Mucosa of descending colon (tissue), 3 donors: ENCODE measurements at regions not wholly inside any gene's neighbourhood (a gene's known extent, or its start where the extent isn't known, plus 50 kb on each side); places are given as distances from the start of the nearest gene placed in this dataset.

ENCODE experiments used
- ATAC-seq: fragments of 200-7000 bp; cut with Tn5 transposase; one replicate; pipeline ENCODE4 v1.9.1; 2020; ENCODE audit warnings: mild to moderate bottlenecking, moderate library complexity
- DNase-seq, 3 donors: peaks; one replicate each; pipeline ENCODE4 v3.0.0-alpha.2; 2020
- H3K36me3 ChIP-seq: fragments of 200-600 bp; one replicate; pipeline ENCODE4 v1.8.0; 2021; ENCODE audit warnings: low read depth, mild to moderate bottlenecking
- H3K4me1 ChIP-seq: fragments of 200-600 bp; one replicate; pipeline ENCODE4 v1.8.0; 2021; ENCODE audit warnings: low read depth, mild to moderate bottlenecking
- H3K4me3 ChIP-seq: fragments of 200-600 bp; one replicate; pipeline ENCODE4 v1.8.0; 2021; ENCODE audit warnings: mild to moderate bottlenecking
- H3K9me3 ChIP-seq: fragments of 200-600 bp; one replicate; pipeline ENCODE4 v1.8.0; 2021; ENCODE audit warnings: mild to moderate bottlenecking
- intact Hi-C, 2 donors: fragments of 100-400 bp; cut with DNase I in 1 of 2; cut with micrococcal nuclease in 1 of 2; formaldehyde crosslinking; loops; one replicate each; pipeline versions ENCODE4 v1.11.0 to v1.11.1; 2022; cut with DNase I, micrococcal nuclease
- TF ChIP-seq, protein P1 (sequence below): fragments of 200-600 bp; IDR thresholded peaks from one replicate; pipeline ENCODE4 v1.8.0; 2022; ENCODE audit warnings: antibody characterized with exemption, mild to moderate bottlenecking
- donor health status: DM: no; HTN: no; CAD: no; lungs with moderate emphysema.
- donor health status: DM: no; HTN: no; CAD: no.
- donor health status: DM: no; HTN: yes; CAD: no.

DNA sequence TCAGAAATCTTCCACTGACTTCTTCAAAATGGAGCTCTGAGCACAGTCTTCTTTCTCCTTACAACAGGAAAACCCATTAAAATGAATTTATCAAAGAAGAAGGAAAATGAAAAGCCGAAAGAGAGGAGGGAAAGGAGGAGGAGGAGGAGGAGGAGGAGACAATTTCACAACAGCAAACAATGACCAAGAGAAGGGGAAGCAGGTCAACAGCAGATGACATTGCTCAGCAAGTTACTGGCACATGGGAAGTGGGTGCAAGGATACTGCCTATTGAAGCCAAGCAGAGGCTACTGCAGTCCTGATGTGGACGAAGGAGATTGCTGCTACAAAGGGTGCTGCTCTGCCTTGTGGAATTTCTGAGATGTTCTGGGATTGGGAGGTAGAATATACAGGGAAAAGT is 140.0 kb upstream of the FOXN2 start:
- intact Hi-C loops, result no loop called here
- TF ChIP-seq, protein P1, sequence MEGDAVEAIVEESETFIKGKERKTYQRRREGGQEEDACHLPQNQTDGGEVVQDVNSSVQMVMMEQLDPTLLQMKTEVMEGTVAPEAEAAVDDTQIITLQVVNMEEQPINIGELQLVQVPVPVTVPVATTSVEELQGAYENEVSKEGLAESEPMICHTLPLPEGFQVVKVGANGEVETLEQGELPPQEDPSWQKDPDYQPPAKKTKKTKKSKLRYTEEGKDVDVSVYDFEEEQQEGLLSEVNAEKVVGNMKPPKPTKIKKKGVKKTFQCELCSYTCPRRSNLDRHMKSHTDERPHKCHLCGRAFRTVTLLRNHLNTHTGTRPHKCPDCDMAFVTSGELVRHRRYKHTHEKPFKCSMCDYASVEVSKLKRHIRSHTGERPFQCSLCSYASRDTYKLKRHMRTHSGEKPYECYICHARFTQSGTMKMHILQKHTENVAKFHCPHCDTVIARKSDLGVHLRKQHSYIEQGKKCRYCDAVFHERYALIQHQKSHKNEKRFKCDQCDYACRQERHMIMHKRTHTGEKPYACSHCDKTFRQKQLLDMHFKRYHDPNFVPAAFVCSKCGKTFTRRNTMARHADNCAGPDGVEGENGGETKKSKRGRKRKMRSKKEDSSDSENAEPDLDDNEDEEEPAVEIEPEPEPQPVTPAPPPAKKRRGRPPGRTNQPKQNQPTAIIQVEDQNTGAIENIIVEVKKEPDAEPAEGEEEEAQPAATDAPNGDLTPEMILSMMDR, result no peak
- Histone ChIP-seq H3K4me1 (no peaks in the 10 kb centered on the region), H3K36me3 (no peaks in the 10 kb centered on the region), H3K4me3 (no peak overlapping the region), H3K9me3 (no peaks in the 10 kb centered on the region)
- peak; percentile 38 for ATAC-seq
- no peak for DNase-seq

DNA sequence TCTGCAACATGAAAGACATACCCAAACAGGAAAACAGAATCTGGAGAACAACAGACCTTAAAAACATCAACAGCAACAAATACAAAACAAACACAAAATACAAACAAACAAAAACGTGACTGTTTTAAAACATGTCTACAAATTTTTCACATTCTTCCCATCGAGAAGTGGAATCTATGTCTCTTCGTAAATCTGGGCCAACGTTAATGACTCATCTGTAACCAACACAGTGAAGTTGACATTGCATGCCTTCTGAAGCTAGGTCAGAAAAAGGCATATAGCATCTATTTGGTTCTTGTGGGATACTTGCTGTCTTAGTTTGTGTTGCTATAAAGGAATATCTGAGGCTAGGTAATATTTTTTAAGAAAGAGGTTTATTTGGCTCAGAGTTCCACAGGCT is 139.2 kb upstream of the FOXN2 start:
- TF ChIP-seq, protein P1, result no peak
- no peaks in the 10 kb centered on the region for H3K9me3 ChIP-seq
- H3K4me1 ChIP-seq, result no peaks in the 10 kb centered on the region
- H3K4me3 ChIP-seq, result no peak overlapping the region
- no peaks in the 10 kb centered on the region for H3K36me3 ChIP-seq
- ATAC-seq (no peak), DNase-seq (no peak)
- intact Hi-C loops, result no loop called here

DNA sequence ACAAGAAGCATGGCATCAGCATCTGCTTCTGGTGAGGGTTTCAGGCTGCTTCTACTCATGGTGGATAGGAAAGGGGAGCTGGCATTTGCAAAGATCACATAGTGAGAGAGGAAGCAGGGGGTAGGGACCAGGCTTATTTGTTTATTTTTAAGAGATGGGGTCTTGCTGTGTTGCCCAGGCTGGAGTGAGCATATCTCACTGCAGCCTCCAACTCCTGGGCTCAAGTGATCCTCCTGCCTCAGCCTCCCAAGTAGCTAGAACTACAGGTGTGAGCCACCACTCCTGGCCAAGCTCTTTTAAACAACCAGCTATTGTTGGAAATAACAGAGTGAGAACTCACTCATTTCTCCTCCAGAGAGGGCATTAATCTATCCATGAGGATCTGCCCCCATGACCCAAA is 138.8 kb upstream of the FOXN2 start:
- Histone ChIP-seq H3K4me3 (no peak overlapping the region), H3K36me3 (no peaks in the 10 kb centered on the region), H3K4me1 (no peaks in the 10 kb centered on the region), H3K9me3 (no peaks in the 10 kb centered on the region)
- TF ChIP-seq, protein P1, result no peak
- DNase-seq, result no peak
- intact Hi-C loops, result no loop called here
- ATAC-seq, result no peak

DNA sequence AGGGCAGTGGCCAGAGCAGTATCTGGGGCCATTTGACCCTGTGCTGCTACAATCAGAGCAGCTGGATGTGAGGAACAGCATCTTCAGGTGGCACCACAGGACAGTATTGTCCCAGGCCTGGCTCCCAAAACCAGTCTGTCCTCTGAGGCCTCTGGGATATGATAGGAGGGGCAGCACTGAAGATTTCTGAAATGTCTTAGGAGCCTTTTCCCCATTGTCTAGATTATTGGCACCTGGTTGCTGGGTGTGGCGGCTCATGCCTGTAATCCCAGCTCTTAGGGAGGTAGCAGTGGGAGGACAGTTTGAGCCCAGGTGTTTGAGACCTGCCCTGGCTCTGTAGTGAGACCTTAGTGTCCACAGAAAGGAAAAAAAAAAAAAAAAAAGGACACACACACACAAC is 137.6 kb upstream of the FOXN2 start:
- H3K4me1 ChIP-seq, result no peaks in the 10 kb centered on the region
- ATAC-seq (no peak), DNase-seq (no peak)
- TF ChIP-seq, protein P1, result no peak
- H3K4me3 ChIP-seq, result no peak overlapping the region
- intact Hi-C loops, result no loop called here
- no peaks in the 10 kb centered on the region for H3K9me3 ChIP-seq
- no peaks in the 10 kb centered on the region for H3K36me3 ChIP-seq

DNA sequence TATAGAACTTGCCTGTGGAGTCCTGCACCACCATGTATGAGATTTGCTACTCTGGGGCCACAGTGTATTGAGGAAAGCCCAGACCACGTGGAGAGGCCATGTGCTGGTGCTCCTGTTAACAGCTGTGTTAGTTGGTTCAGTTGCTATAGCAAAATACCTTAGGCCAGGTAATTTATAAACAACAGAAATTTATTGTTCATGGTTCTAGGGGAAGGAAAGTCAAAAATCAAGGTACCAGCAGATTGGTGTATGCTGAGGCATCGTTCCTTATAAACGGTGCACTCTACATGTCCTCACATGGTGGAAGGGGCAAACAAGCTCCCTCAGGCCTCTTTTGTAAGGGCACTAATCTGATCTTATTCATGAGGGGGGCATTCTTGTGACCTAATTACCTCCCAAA is 135.9 kb upstream of the FOXN2 start:
- ATAC-seq (no peak), DNase-seq (no peak)
- TF ChIP-seq, protein P1, result no peak
- H3K4me3 ChIP-seq, result no peak overlapping the region
- H3K4me1 ChIP-seq, result no peaks in the 10 kb centered on the region
- H3K36me3 ChIP-seq, result no peaks in the 10 kb centered on the region
- no peaks in the 10 kb centered on the region for H3K9me3 ChIP-seq
- intact Hi-C loops, result no loop called here

DNA sequence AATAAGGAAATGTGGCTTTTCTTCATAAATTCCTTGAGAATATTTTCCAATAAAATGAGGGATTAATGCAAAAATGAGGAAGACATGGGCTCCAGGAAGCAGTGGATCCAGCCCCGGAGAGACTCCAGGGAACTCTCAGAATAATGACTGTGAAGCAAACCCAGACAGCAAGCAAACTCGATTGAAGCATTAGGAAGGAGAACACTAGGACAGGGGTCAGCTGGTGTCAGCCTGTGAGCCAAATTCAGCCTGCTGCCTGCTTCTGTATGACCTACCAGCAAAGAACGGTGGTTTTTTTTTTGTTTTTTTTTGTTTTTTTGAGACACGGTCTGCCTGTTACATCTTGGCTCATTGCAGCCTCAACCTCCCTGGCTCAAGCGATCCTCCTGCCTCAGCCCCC is 133.9 kb upstream of the FOXN2 start:
- intact Hi-C loops, result no loop called here
- no peak for ATAC-seq
- H3K9me3 ChIP-seq, result no peaks in the 10 kb centered on the region
- DNase-seq, result no peak
- H3K36me3 ChIP-seq, result no peaks in the 10 kb centered on the region
- TF ChIP-seq, protein P1, result no peak
- no peak overlapping the region for H3K4me3 ChIP-seq
- no peaks in the 10 kb centered on the region for H3K4me1 ChIP-seq
